Ishikawa (cell line): ENCODE measurements at regions not wholly inside any gene's neighbourhood (a gene's known extent, or its start where the extent isn't known, plus 50 kb on each side); places are given as distances from the start of the nearest gene placed in this dataset.

Experiments used
- CEBPB ChIP-seq: IDR thresholded peaks from 2 replicates; pipeline ENCODE4 v1.6.1; 2012
- CREB1 ChIP-seq: IDR thresholded peaks from 2 replicates; pipeline ENCODE4 v1.6.1; 2012; ENCODE audit warnings: low read depth
- EGR1 ChIP-seq: IDR thresholded peaks from 2 replicates; pipeline ENCODE4 v1.6.1; 2012
- EP300 ChIP-seq: IDR thresholded peaks from 2 replicates; pipeline ENCODE4 v1.6.1; 2012; ENCODE audit warnings: borderline replicate concordance
- NFIC ChIP-seq: IDR thresholded peaks from 2 replicates; pipeline ENCODE4 v1.6.1; 2012
- RAD21 ChIP-seq: IDR thresholded peaks from 2 replicates; pipeline ENCODE4 v1.6.1; 2012; ENCODE audit warnings: low read depth
- TAF1 ChIP-seq: IDR thresholded peaks from 2 replicates; pipeline ENCODE4 v1.6.1; 2012; ENCODE audit warnings: low read depth, mild to moderate bottlenecking
- TCF12 ChIP-seq: IDR thresholded peaks from 2 replicates; pipeline ENCODE4 v1.6.1; 2012; ENCODE audit warnings: low read depth
- TEAD4 ChIP-seq: IDR thresholded peaks from 2 replicates; pipeline ENCODE4 v1.6.1; 2012
- YY1 ChIP-seq: IDR thresholded peaks from 2 replicates; pipeline ENCODE4 v1.6.1; 2012; ENCODE audit warnings: low read depth
- ZBTB7A ChIP-seq: IDR thresholded peaks from 2 replicates; pipeline ENCODE4 v1.6.1; 2012; ENCODE audit warnings: low read depth
- TF ChIP-seq, protein P1 (sequence below): IDR thresholded peaks from 2 replicates; pipeline ENCODE4 v1.6.1; 2012
- TF ChIP-seq, protein P2 (sequence below): IDR thresholded peaks from 2 replicates; pipeline ENCODE4 v1.6.1; 2012; ENCODE audit warnings: low read depth, mild to moderate bottlenecking

DNA sequence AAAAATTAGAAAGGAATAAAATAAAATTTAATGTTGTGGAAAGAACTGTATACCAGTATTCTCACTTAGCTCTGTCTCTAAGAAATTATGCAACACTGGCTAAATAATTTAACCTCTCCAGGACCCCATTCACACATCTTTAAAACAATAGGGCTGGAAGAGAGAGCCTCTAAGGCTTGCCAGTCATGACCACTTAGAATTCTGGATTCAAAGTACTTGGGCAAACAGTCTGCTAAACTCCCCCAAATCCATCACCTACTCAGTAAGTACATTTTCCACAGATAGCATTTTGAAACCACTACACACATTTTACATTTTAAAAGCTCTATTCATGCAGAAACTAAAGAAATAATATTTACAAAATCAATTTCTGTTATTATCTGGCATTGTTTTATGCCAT is 291.7 kb downstream of the TMEM167A start:
- TF ChIP-seq CREB1: no peak
- no peak for TF ChIP-seq TAF1
- TF ChIP-seq, protein P1, sequence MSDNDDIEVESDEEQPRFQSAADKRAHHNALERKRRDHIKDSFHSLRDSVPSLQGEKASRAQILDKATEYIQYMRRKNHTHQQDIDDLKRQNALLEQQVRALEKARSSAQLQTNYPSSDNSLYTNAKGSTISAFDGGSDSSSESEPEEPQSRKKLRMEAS: no peak
- TF ChIP-seq EGR1: no peak
- TF ChIP-seq NFIC: no peak
- TF ChIP-seq TCF12: no peak
- no peak for TF ChIP-seq EP300
- TF ChIP-seq ZBTB7A: no peak
- no peak for TF ChIP-seq YY1
- TF ChIP-seq RAD21: no peak
- TF ChIP-seq CEBPB: no peak
- TF ChIP-seq, protein P2, sequence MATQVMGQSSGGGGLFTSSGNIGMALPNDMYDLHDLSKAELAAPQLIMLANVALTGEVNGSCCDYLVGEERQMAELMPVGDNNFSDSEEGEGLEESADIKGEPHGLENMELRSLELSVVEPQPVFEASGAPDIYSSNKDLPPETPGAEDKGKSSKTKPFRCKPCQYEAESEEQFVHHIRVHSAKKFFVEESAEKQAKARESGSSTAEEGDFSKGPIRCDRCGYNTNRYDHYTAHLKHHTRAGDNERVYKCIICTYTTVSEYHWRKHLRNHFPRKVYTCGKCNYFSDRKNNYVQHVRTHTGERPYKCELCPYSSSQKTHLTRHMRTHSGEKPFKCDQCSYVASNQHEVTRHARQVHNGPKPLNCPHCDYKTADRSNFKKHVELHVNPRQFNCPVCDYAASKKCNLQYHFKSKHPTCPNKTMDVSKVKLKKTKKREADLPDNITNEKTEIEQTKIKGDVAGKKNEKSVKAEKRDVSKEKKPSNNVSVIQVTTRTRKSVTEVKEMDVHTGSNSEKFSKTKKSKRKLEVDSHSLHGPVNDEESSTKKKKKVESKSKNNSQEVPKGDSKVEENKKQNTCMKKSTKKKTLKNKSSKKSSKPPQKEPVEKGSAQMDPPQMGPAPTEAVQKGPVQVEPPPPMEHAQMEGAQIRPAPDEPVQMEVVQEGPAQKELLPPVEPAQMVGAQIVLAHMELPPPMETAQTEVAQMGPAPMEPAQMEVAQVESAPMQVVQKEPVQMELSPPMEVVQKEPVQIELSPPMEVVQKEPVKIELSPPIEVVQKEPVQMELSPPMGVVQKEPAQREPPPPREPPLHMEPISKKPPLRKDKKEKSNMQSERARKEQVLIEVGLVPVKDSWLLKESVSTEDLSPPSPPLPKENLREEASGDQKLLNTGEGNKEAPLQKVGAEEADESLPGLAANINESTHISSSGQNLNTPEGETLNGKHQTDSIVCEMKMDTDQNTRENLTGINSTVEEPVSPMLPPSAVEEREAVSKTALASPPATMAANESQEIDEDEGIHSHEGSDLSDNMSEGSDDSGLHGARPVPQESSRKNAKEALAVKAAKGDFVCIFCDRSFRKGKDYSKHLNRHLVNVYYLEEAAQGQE: no peak
- TF ChIP-seq TEAD4: no peak
